ENCODE measurements at regions not wholly inside any gene's neighbourhood (a gene's known extent, or its start where the extent isn't known, plus 50 kb on each side); places are given as distances from the start of the nearest gene placed in this dataset.

GRCh38 chrX:131802836-131803626 is 220.1 kb upstream of the STK26 start:
- Histone ChIP-seq H3K4me1 (ENCODE audit: low read depth, poor library complexity, severe bottlenecking) (no peaks in the 10 kb centered on the region), H3K27ac (no peak overlapping the region), H3K36me3 (ENCODE audit: insufficient read depth) (no peaks in the 10 kb centered on the region), H3K9ac (no peak overlapping the region), H2AFZ (ENCODE audit: low read depth) (no peak overlapping the region; the same call in 1 of the 2 replicates), H3K27me3 (ENCODE audit: insufficient read depth, low read depth) (no peaks in the 10 kb centered on the region), H3K4me3 (IDR thresholded peaks at IDR 0.05; ENCODE audit: insufficient read depth, low read depth, low read length) (no peak overlapping the region), H3K4me2 (no peak overlapping the region), H3K79me2 (ENCODE audit: insufficient read depth, low read depth) (no peaks in the 10 kb centered on the region), H4K20me1 (ENCODE audit: insufficient read depth) (no peaks in the 10 kb centered on the region)
- TF ChIP-seq CTCF (conservative IDR thresholded peaks at IDR 0.05; ENCODE audit: low read depth, low read length), result peak; percentile 71

- Histone ChIP-seq H3K79me2 (ENCODE audit: insufficient read depth, low read depth) (no peaks in the 10 kb centered on the region), H3K27me3 (ENCODE audit: insufficient read depth, low read depth) (no peaks in the 10 kb centered on the region), H4K20me1 (ENCODE audit: insufficient read depth) (no peaks in the 10 kb centered on the region), H3K4me3 (IDR thresholded peaks at IDR 0.05; ENCODE audit: insufficient read depth, low read depth, low read length) (no peak overlapping the region), H3K4me1 (ENCODE audit: low read depth, poor library complexity, severe bottlenecking) (peaks cover 3% of the 10 kb centered on the region), H2AFZ (ENCODE audit: low read depth) (peak overlapping the region; percentile 14; the same call in 1 of the 2 replicates), H3K9ac (peak overlapping the region; percentile 68), H3K4me2 (peak overlapping the region; percentile 39; the same call in 1 of the 2 replicates), H3K36me3 (ENCODE audit: insufficient read depth) (no peaks in the 10 kb centered on the region), H3K27ac (peak overlapping the region; percentile 89)
- no peak for TF ChIP-seq CTCF (conservative IDR thresholded peaks at IDR 0.05; ENCODE audit: low read depth, low read length)
Observed at GRCh38 chrX:131812847-131813825, 210.0 kb upstream of the STK26 start.

- Histone ChIP-seq H4K20me1 (ENCODE audit: insufficient read depth) (no peaks in the 10 kb centered on the region), H3K4me2 (peak overlapping the region; percentile 10; the same call in 1 of the 2 replicates), H3K79me2 (ENCODE audit: insufficient read depth, low read depth) (no peaks in the 10 kb centered on the region), H3K27me3 (ENCODE audit: insufficient read depth, low read depth) (no peaks in the 10 kb centered on the region), H3K36me3 (ENCODE audit: insufficient read depth) (no peaks in the 10 kb centered on the region), H3K4me3 (IDR thresholded peaks at IDR 0.05; ENCODE audit: insufficient read depth, low read depth, low read length) (no peak overlapping the region), H3K9ac (peak overlapping the region; percentile 52), H3K4me1 (ENCODE audit: low read depth, poor library complexity, severe bottlenecking) (peaks cover 3% of the 10 kb centered on the region), H3K27ac (peak overlapping the region; percentile 73), H2AFZ (ENCODE audit: low read depth) (peak overlapping the region; percentile 16; the same call in 1 of the 2 replicates)
- peak; percentile 43 for TF ChIP-seq CTCF (conservative IDR thresholded peaks at IDR 0.05; ENCODE audit: low read depth, low read length)
Observed at GRCh38 chrX:131816551-131817136, 206.5 kb upstream of the STK26 start.

GRCh38 chrX:131818297-131818936 is 204.7 kb upstream of the STK26 start:
- H3K4me2 ChIP-seq, result peak overlapping the region; percentile 25
- no peak overlapping the region; the same call in 1 of the 2 replicates for H3K27ac ChIP-seq
- no peaks in the 10 kb centered on the region for H3K36me3 ChIP-seq (ENCODE audit: insufficient read depth)
- peaks cover 3% of the 10 kb centered on the region for H3K4me1 ChIP-seq (ENCODE audit: low read depth, poor library complexity, severe bottlenecking)
- no peaks in the 10 kb centered on the region for H3K79me2 ChIP-seq (ENCODE audit: insufficient read depth, low read depth)
- no peak overlapping the region for H3K4me3 ChIP-seq (IDR thresholded peaks at IDR 0.05; ENCODE audit: insufficient read depth, low read depth, low read length)
- H4K20me1 ChIP-seq (ENCODE audit: insufficient read depth), result no peaks in the 10 kb centered on the region
- no peak overlapping the region for H3K9ac ChIP-seq
- TF ChIP-seq CTCF (conservative IDR thresholded peaks at IDR 0.05; ENCODE audit: low read depth, low read length), result no peak
- no peaks in the 10 kb centered on the region for H3K27me3 ChIP-seq (ENCODE audit: insufficient read depth, low read depth)
- no peak overlapping the region for H2AFZ ChIP-seq (ENCODE audit: low read depth)
